ENCODE measurements at regions not wholly inside any gene's neighbourhood (a gene's known extent, or its start where the extent isn't known, plus 50 kb on each side); places are given as distances from the start of the nearest gene placed in this dataset.
A peak's percentile ranks its signal among the peaks of the same experiment; 100 is the strongest.

DNA sequence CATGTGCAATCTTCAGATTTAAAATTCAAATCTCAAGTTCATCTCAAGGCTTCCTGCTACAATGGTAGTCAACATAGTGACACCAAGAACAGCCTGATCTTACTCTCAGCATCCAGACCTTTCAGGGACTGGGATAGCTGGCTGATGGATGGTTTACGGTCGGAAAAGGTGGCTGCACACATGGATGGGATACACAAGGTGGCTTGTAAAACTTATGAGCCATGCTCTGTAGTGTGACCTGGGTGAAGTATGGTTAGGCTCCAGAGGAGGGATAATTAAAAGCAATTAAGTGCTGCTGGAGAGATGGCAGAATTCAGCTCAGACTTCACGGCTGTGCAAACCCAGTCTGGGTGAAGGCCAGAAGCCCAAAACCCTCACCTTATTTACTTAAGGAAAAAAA is 379.5 kb downstream of the NFIB start:
- Histone ChIP-seq H3K36me3 (no peaks in the 10 kb centered on the region), H3K27ac (no peak overlapping the region), H3K4me1 (no peaks in the 10 kb centered on the region), H3K27me3 (no peaks in the 10 kb centered on the region), H3K9me3 (no peaks in the 10 kb centered on the region), H3K4me3 (no peak overlapping the region)
- intact Hi-C loops (cut with DNase I): no loop called here
- DNase-seq (ENCODE audit: extremely low spot score in 2 of 2): no peak
- no peak for TF ChIP-seq POLR2AphosphoS5 (IDR thresholded peaks at IDR 0.05; ENCODE audit: insufficient read depth in 1 of 2, low read depth in 1 of 2)
- no peak for TF ChIP-seq POLR2A (IDR thresholded peaks at IDR 0.05)
- TF ChIP-seq, protein P1, sequence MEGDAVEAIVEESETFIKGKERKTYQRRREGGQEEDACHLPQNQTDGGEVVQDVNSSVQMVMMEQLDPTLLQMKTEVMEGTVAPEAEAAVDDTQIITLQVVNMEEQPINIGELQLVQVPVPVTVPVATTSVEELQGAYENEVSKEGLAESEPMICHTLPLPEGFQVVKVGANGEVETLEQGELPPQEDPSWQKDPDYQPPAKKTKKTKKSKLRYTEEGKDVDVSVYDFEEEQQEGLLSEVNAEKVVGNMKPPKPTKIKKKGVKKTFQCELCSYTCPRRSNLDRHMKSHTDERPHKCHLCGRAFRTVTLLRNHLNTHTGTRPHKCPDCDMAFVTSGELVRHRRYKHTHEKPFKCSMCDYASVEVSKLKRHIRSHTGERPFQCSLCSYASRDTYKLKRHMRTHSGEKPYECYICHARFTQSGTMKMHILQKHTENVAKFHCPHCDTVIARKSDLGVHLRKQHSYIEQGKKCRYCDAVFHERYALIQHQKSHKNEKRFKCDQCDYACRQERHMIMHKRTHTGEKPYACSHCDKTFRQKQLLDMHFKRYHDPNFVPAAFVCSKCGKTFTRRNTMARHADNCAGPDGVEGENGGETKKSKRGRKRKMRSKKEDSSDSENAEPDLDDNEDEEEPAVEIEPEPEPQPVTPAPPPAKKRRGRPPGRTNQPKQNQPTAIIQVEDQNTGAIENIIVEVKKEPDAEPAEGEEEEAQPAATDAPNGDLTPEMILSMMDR (IDR thresholded peaks at IDR 0.05): no peak

- intact Hi-C loops (cut with DNase I): no loop called here
- no peak for TF ChIP-seq POLR2AphosphoS5 (IDR thresholded peaks at IDR 0.05; ENCODE audit: insufficient read depth in 1 of 2, low read depth in 1 of 2)
- TF ChIP-seq POLR2A (IDR thresholded peaks at IDR 0.05): no peak
- TF ChIP-seq, protein P1 (IDR thresholded peaks at IDR 0.05): no peak
Measured at GRCh38 chr9:13933268-13933656, 380.7 kb downstream of the NFIB start.

DNA sequence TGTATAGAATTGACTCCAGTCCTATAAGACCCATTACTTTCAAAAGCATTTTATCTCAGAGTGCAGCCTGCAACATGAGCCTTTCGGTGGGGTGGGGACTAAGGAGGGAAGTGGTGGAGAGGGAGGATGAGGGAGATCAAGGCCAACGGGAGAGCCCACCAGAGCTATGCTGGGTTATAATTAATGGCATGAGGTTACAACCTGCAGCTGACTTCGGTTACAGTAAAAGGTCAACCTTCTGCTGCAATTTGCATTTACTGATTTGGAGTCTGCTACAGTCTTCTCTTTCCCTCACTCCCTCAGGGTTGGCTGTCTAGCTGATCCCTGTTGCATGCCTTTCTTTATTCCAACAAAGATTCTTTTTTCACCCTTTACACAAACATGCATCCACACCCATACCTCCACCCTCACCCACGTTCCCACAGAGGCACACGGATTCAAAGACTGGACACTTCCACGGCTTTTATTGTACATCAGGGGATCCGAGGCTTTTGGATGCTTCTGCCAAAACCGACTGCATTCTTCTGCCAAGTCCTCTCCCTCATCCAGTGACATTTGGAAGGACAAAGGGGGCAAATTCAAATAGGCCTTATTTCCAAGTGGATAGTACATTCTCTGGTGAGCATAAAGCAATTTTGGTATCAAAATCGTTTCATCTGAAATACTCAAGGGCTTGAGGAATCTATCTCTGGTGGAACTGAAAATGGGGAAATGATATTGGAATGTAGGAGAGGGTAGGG is 381.2 kb downstream of the NFIB start:
- no peak overlapping the region for H3K27ac ChIP-seq
- no peaks in the 10 kb centered on the region for H3K4me1 ChIP-seq
- intact Hi-C loops (cut with DNase I): no loop called here
- H3K36me3 ChIP-seq: no peaks in the 10 kb centered on the region
- no peak for DNase-seq (ENCODE audit: extremely low spot score in 2 of 2)
- H3K4me3 ChIP-seq: no peak overlapping the region
- no peak for TF ChIP-seq POLR2A (IDR thresholded peaks at IDR 0.05)
- no peak for TF ChIP-seq POLR2AphosphoS5 (IDR thresholded peaks at IDR 0.05; ENCODE audit: insufficient read depth in 1 of 2, low read depth in 1 of 2)
- TF ChIP-seq, protein P1 (IDR thresholded peaks at IDR 0.05): no peak
- no peaks in the 10 kb centered on the region for H3K9me3 ChIP-seq
- no peaks in the 10 kb centered on the region for H3K27me3 ChIP-seq

More at GRCh38 chr9:13933268-13933656, 380.7 kb downstream of the NFIB start:
- Histone ChIP-seq H3K4me1 (no peaks in the 10 kb centered on the region), H3K4me3 (no peak overlapping the region), H3K27me3 (no peaks in the 10 kb centered on the region), H3K36me3 (no peaks in the 10 kb centered on the region), H3K27ac (no peak overlapping the region), H3K9me3 (no peaks in the 10 kb centered on the region)
- DNase-seq (ENCODE audit: extremely low spot score in 2 of 2): no peak

- intact Hi-C loops (cut with DNase I): no loop called here
- no peaks in the 10 kb centered on the region for H3K9me3 ChIP-seq
- H3K4me1 ChIP-seq: no peaks in the 10 kb centered on the region
- TF ChIP-seq, protein P1 (IDR thresholded peaks at IDR 0.05): no peak
- peak in 1 of 2 donors; percentile 67 for TF ChIP-seq POLR2AphosphoS5 (IDR thresholded peaks at IDR 0.05; ENCODE audit: insufficient read depth in 1 of 2, low read depth in 1 of 2)
- no peak overlapping the region for H3K4me3 ChIP-seq
- H3K27me3 ChIP-seq: no peaks in the 10 kb centered on the region
- H3K36me3 ChIP-seq: no peaks in the 10 kb centered on the region
- no peak for DNase-seq (ENCODE audit: extremely low spot score in 2 of 2)
- H3K27ac ChIP-seq: no peak overlapping the region
Measured at GRCh38 chr9:13929013-13929412, 384.9 kb downstream of the NFIB start.

DNA sequence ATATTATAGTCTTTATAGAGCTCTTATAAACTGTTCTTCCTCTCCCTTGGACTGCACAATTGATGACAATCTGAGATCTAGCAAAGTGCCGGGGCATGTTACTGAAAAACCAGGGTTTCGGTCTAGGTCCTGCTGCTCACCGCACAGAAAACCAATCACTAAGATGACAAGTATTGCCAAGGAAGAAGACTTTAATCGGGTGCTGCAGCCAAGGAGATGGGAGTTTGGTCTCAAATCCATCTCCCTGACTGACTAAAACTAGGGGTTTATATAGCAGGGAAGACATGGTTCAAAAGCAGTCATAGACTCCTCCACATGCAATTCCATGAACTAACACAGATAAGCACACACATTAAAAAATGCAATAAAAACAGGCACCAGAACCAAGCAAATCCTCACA is 390.6 kb downstream of the NFIB start:
- Histone ChIP-seq H3K9me3 (no peaks in the 10 kb centered on the region), H3K36me3 (no peaks in the 10 kb centered on the region), H3K27me3 (no peaks in the 10 kb centered on the region), H3K4me1 (no peaks in the 10 kb centered on the region), H3K27ac (no peak overlapping the region), H3K4me3 (no peak overlapping the region)
- intact Hi-C loops (cut with DNase I): no loop called here
- DNase-seq (ENCODE audit: extremely low spot score in 2 of 2): no peak
- TF ChIP-seq POLR2A (IDR thresholded peaks at IDR 0.05) (no peak), POLR2AphosphoS5 (IDR thresholded peaks at IDR 0.05; ENCODE audit: insufficient read depth in 1 of 2, low read depth in 1 of 2) (no peak)
- TF ChIP-seq, protein P1 (IDR thresholded peaks at IDR 0.05): no peak

Measured in vagina (tissue), 2 donors.